ENCODE measurements at regions not wholly inside any gene's neighbourhood (a gene's known extent, or its start where the extent isn't known, plus 50 kb on each side); places are given as distances from the start of the nearest gene placed in this dataset.
A peak's percentile ranks its signal among the peaks of the same experiment; 100 is the strongest.
"Not testable (repeated sequence)": the region's sequence is repeated elsewhere in the genome, so short reads cannot be mapped to it uniquely, and the experiment has no call there.

DNA sequence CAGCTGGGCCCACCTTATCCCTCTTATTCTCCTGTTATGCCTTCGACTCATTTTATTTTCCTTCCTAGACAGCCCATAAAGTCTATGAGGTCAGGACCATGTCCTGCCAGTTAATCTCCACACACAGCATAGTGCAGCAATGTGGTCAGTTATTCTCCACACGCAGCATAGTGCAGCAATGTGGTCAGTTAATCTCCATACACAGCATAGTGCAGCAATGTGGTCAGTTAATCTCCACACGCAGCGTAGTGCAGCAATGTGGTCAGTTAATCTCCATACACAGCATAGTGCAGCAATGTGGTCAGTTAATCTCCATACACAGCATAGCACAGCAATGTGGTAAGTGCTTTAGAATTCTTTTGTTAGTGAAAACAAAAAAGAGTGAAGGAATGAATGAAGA lies 77.8 kb downstream of the TEX36 start:
- no peaks in the 10 kb centered on the region for H3K36me3 Mint-ChIP-seq (ENCODE audit: low read depth)
- ATAC-seq, result no peak
- ChIA-PET CTCF (no interaction called here), POLR2A (no interaction called here)
- H3K4me3 Mint-ChIP-seq, result no peak overlapping the region
- DNase-seq, result no peak
- H3K27ac Mint-ChIP-seq, result no peak overlapping the region
- no peaks in the 10 kb centered on the region for H3K27me3 Mint-ChIP-seq (ENCODE audit: low read depth)
- H3K9me3 Mint-ChIP-seq (ENCODE audit: insufficient read depth), result no peaks in the 10 kb centered on the region
- H3K4me1 Mint-ChIP-seq (ENCODE audit: low read depth), result no peaks in the 10 kb centered on the region

DNA sequence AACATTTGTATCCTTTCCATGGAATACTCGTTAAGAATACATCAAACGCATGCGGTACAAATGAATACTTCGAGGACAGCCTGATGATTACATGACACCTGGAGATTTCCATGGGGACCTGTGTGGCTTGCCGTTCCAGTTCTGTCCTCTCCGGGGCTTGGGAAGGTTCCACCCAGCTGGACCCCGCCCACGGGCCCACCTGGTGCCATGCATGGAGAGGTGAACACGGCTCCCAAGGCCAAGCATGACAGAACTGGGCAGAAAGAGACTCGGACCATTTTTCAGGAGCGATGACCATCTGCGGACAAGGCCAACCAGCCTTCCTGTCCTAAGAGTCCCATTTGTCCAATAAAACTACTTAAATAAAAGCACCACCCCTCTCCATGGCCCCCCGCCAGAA lies 80.1 kb downstream of the TEX36 start:
- Mint-ChIP-seq H3K27me3 (ENCODE audit: low read depth) (no peaks in the 10 kb centered on the region), H3K4me3 (no peak overlapping the region), H3K4me1 (ENCODE audit: low read depth) (peaks cover 6% of the 10 kb centered on the region), H3K9me3 (ENCODE audit: insufficient read depth) (peaks cover 7% of the 10 kb centered on the region), H3K27ac (no peak overlapping the region), H3K36me3 (ENCODE audit: low read depth) (no peaks in the 10 kb centered on the region)
- ATAC-seq, result no peak
- DNase-seq, result no peak
- CTCF ChIA-PET, result no interaction called here
- POLR2A ChIA-PET, result no interaction called here

DNA sequence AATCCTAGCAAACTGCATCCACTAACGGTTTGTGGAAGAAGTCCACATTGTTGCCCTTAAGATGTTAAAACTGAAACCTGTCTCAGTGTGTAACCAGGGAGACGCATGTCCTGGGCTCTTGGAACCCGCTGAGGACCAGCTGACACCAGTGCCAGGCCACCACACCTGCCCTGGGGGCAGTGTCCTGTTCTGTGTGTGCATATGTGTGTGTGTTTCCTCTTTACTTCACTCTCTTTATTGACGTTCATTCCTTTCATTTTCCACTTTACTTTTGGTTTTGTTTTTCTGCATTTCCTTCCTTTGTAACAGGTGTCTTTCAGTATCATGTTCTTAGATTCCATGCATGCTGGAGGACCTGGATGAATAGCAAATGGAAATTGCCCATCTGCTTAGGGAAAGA lies 83.8 kb downstream of the TEX36 start:
- no peaks in the 10 kb centered on the region for H3K27me3 Mint-ChIP-seq (ENCODE audit: low read depth)
- ChIA-PET POLR2A (interaction anchor here (0.6 kb wide), 1 partner anchor 189 kb away, joined by 4 read pairs; no protein-coding TSS in a partner anchor), CTCF (no interaction called here)
- H3K27ac Mint-ChIP-seq, result peak overlapping the region; percentile 70
- peaks cover 23% of the 10 kb centered on the region for H3K9me3 Mint-ChIP-seq (ENCODE audit: insufficient read depth)
- no peaks in the 10 kb centered on the region for H3K36me3 Mint-ChIP-seq (ENCODE audit: low read depth)
- H3K4me3 Mint-ChIP-seq, result no peak overlapping the region
- H3K4me1 Mint-ChIP-seq (ENCODE audit: low read depth), result peaks cover 6% of the 10 kb centered on the region
- no peak for DNase-seq
- no peak for ATAC-seq

DNA sequence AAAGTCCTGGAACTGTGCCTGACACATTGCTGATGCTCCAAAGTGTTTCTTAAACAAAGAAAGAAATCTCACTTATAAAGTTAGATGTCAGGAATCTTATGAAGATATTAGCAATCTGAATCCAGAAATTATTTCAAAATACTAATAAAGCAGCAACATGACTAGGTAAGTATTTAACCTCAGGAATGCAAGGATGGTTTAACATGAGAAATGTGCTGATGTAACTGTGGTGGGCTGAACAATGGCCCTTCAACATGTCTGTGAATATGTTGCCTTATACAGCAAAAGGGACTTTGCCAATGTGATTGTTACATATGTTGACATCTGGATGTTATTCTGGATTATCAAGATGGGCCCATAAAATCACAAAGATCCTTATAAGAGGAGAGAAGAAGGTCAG lies 87.1 kb downstream of the TEX36 start:
- Mint-ChIP-seq H3K4me1 (ENCODE audit: low read depth) (peaks cover 6% of the 10 kb centered on the region), H3K27ac (no peak overlapping the region), H3K27me3 (ENCODE audit: low read depth) (peaks cover 3% of the 10 kb centered on the region), H3K9me3 (ENCODE audit: insufficient read depth) (peaks cover 23% of the 10 kb centered on the region), H3K4me3 (no peak overlapping the region), H3K36me3 (ENCODE audit: low read depth) (no peaks in the 10 kb centered on the region)
- POLR2A ChIA-PET, result no interaction called here
- ATAC-seq, result no peak
- CTCF ChIA-PET, result no interaction called here
- no peak for DNase-seq

DNA sequence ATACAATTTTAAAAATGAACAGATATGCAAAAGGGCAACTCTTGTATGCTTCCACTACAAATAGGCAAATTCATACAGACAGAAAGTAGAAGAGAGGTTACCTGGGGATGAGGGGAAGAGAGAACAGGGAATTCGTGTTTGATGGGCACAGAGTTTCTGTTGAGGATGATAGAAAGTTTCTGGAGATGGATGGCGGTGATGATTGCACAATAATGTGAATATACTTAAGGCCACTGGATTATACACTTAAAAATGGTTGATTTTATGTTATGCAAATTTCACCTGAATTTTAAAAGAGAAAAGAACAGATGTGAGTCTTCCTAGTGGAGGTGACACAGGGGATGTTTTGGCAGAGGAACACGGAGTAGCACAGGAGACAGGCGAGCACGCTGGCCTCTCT lies 89.3 kb downstream of the TEX36 start:
- Mint-ChIP-seq H3K4me3 (no peak overlapping the region), H3K36me3 (ENCODE audit: low read depth) (no peaks in the 10 kb centered on the region), H3K4me1 (ENCODE audit: low read depth) (no peaks in the 10 kb centered on the region), H3K27me3 (ENCODE audit: low read depth) (peaks cover 3% of the 10 kb centered on the region), H3K27ac (no peak overlapping the region), H3K9me3 (ENCODE audit: insufficient read depth) (peaks cover 15% of the 10 kb centered on the region)
- ChIA-PET POLR2A (no interaction called here), CTCF (no interaction called here)
- no peak for DNase-seq
- ATAC-seq, result no peak

DNA sequence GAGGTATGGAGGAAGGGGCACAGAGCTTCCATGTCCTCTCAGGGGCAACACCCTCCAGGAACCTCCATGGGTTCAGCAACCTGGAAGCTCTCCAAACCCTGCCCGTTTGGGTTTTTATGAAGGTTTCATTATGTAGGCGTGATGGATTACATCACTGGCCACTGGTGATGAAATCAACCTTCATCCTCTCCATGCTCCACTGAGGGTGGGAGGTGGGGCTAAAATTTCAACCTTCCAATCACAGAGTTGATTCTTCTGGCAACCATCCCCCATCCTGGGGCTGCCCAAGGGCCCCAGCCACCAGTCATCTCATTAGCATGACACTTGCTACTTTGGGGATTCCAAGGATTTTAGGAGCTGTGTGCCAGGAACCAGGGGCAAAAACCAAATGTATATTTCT lies 90.1 kb downstream of the TEX36 start:
- ATAC-seq, result no peak
- H3K27ac Mint-ChIP-seq, result no peak overlapping the region
- DNase-seq, result no peak
- H3K27me3 Mint-ChIP-seq (ENCODE audit: low read depth), result peaks cover 3% of the 10 kb centered on the region
- POLR2A ChIA-PET, result no interaction called here
- H3K9me3 Mint-ChIP-seq (ENCODE audit: insufficient read depth), result peaks cover 15% of the 10 kb centered on the region
- no peak overlapping the region for H3K4me3 Mint-ChIP-seq
- H3K36me3 Mint-ChIP-seq (ENCODE audit: low read depth), result no peaks in the 10 kb centered on the region
- CTCF ChIA-PET, result no interaction called here
- no peaks in the 10 kb centered on the region for H3K4me1 Mint-ChIP-seq (ENCODE audit: low read depth)

DNA sequence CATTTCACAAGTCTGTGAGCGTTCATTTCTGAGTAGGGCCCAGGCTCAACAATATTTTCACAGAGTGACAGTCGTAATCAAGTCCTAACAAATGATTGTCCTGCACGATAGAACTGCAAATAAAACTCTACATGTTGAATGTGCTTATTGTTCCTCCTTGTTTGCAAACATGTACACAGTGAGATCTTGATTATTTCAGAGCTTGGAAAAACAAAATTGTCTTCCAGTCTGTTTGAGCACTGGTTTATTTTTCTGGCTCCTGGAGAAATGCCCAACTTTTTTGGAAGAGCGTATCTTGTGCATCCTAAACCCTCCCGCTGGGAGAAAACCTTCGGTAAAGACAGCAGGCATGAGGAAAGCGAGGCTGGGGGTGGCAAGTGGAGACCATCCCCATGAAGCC lies 91.1 kb downstream of the TEX36 start:
- H3K27ac Mint-ChIP-seq, result no peak overlapping the region
- H3K9me3 Mint-ChIP-seq (ENCODE audit: insufficient read depth), result peaks cover 15% of the 10 kb centered on the region
- CTCF ChIA-PET, result no interaction called here
- peaks cover 3% of the 10 kb centered on the region for H3K27me3 Mint-ChIP-seq (ENCODE audit: low read depth)
- H3K36me3 Mint-ChIP-seq (ENCODE audit: low read depth), result no peaks in the 10 kb centered on the region
- H3K4me3 Mint-ChIP-seq, result no peak overlapping the region
- no peaks in the 10 kb centered on the region for H3K4me1 Mint-ChIP-seq (ENCODE audit: low read depth)
- POLR2A ChIA-PET, result no interaction called here
- no peak for ATAC-seq
- DNase-seq, result no peak

DNA sequence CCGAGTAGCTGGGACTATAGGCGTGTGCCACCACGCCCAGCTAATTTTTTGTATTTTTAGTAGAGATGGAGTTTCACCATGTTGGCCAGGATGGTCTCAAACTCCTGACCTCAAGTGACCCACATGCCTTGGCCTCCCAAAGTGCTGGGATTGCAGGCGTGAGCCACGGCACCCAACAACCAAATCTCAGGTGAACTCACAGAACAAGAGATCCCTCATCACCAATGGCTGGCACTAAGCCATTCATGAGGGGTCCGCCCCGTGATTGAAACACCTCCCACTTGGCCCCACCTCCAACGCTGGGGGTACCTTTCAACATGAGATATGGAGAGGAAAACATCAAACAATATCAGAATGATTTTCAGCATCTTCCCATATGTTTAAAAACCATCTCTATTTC lies 94.2 kb downstream of the TEX36 start:
- H3K4me1 Mint-ChIP-seq (ENCODE audit: low read depth); H3K27me3 Mint-ChIP-seq (ENCODE audit: low read depth); H3K36me3 Mint-ChIP-seq (ENCODE audit: low read depth); POLR2A ChIA-PET; H3K9me3 Mint-ChIP-seq (ENCODE audit: insufficient read depth); CTCF ChIA-PET; ATAC-seq; H3K4me3 Mint-ChIP-seq; H3K27ac Mint-ChIP-seq; DNase-seq: not testable (repeated sequence)

DNA sequence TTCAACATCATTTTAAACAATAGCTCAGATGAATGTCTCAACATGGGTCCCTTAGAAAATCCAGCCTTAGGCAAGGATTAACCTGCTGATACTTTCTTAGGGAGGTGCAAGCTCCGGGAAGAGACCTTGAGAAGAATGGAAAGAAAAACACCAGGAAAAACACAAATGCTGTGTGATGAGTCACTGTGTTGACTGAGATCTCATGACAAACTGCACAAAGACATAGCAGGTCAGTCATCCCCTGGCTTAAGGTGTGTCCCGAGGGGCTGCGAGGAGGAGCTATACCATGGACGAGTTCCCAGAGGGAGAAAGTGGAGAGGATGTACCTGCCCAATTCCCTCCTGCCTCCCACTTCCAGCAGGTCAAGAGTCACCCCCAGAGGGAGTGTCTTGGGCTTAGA lies 98.0 kb downstream of the TEX36 start:
- POLR2A ChIA-PET, result no interaction called here
- Mint-ChIP-seq H3K9me3 (ENCODE audit: insufficient read depth) (no peaks in the 10 kb centered on the region), H3K4me3 (no peak overlapping the region), H3K27ac (no peak overlapping the region), H3K36me3 (ENCODE audit: low read depth) (no peaks in the 10 kb centered on the region), H3K27me3 (ENCODE audit: low read depth) (no peaks in the 10 kb centered on the region), H3K4me1 (ENCODE audit: low read depth) (no peaks in the 10 kb centered on the region)
- no peak for DNase-seq
- CTCF ChIA-PET, result no interaction called here
- ATAC-seq, result no peak

DNA sequence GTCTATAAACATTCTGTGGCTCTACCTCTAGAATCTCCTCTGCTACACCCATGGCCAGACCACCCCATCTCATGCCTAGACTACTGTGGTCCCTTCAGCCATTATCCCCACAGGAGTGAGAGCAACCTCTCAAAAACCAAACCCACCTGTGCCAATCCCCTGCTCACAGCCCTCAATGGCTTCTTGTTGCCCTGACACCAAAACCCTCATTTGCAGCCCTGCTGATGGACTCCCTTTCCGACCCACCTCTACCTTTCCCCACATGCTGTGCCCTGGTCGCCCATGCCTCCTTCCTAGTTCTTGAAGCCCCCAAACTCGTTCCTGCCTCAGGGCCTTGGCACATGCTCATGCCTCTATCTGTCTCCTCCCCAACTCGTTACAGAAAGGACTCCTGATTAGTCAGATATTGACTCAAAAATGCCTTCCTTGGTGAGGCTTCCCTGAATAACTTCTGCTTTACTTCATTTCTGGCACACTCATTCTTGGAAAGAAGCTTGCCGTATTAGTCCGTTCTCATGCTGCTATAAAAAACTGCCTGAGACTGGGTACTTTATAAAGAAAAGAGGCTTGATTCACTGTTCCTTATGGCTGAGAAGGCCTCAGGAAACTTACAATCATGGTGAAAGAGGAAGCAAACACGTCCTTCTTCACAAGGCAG lies 104.2 kb downstream of the TEX36 start:
- no peak for ATAC-seq
- ChIA-PET CTCF (no interaction called here), POLR2A (no interaction called here)
- Mint-ChIP-seq H3K36me3 (ENCODE audit: low read depth) (no peaks in the 10 kb centered on the region), H3K4me3 (no peak overlapping the region), H3K27ac (no peak overlapping the region), H3K27me3 (ENCODE audit: low read depth) (no peaks in the 10 kb centered on the region), H3K9me3 (ENCODE audit: insufficient read depth) (no peaks in the 10 kb centered on the region), H3K4me1 (ENCODE audit: low read depth) (no peaks in the 10 kb centered on the region)
- DNase-seq, result no peak

DNA sequence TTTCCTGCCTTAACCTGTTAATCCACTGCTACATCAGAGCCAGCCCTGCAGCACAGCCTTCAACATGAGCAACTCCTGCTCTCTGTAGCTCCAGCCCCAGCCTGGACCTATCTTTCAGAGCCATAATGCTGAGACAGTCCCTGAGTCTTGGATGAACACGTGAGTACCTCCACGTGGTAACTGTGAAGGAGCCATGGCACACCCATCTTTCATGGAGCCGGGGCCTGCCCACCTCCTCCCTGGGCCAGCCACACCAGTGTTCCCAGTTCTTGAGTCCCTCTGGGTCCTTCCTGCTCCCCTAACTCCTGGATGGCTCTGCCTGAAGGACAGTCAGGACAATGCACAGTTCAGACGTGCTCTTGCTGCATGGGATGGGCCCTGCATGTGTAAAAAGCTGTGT lies 107.1 kb downstream of the TEX36 start:
- Mint-ChIP-seq H3K36me3 (ENCODE audit: low read depth) (no peaks in the 10 kb centered on the region), H3K4me3 (no peak overlapping the region), H3K27ac (no peak overlapping the region), H3K4me1 (ENCODE audit: low read depth) (no peaks in the 10 kb centered on the region), H3K27me3 (ENCODE audit: low read depth) (peaks cover 3% of the 10 kb centered on the region), H3K9me3 (ENCODE audit: insufficient read depth) (no peaks in the 10 kb centered on the region)
- POLR2A ChIA-PET, result no interaction called here
- ATAC-seq (no peak), DNase-seq (no peak)
- CTCF ChIA-PET, result no interaction called here

DNA sequence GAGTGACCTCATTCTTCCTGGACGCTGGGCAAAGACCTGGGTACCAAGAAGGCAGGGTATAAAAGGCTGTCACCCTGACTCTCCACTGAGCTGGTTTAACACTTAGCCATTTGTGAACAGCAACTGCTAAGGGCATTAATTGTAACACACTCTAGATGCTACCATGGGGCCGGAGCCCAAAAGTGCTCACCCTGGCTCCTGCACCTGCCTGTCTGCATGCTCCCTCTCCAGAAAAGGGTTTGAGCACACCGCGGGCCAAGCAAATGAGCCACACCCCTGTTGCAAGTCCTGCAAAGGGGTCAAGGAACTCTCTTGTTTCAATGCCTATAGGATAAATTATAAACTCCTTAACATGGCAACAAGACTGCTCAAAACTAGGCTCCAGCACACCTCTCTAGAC lies 114.8 kb downstream of the TEX36 start:
- CTCF ChIA-PET, result no interaction called here
- no peaks in the 10 kb centered on the region for H3K4me1 Mint-ChIP-seq (ENCODE audit: low read depth)
- peaks cover 3% of the 10 kb centered on the region for H3K27me3 Mint-ChIP-seq (ENCODE audit: low read depth)
- ATAC-seq, result no peak
- DNase-seq, result no peak
- H3K27ac Mint-ChIP-seq, result no peak overlapping the region
- H3K4me3 Mint-ChIP-seq, result no peak overlapping the region
- no peaks in the 10 kb centered on the region for H3K9me3 Mint-ChIP-seq (ENCODE audit: insufficient read depth)
- POLR2A ChIA-PET, result no interaction called here
- no peaks in the 10 kb centered on the region for H3K36me3 Mint-ChIP-seq (ENCODE audit: low read depth)

DNA sequence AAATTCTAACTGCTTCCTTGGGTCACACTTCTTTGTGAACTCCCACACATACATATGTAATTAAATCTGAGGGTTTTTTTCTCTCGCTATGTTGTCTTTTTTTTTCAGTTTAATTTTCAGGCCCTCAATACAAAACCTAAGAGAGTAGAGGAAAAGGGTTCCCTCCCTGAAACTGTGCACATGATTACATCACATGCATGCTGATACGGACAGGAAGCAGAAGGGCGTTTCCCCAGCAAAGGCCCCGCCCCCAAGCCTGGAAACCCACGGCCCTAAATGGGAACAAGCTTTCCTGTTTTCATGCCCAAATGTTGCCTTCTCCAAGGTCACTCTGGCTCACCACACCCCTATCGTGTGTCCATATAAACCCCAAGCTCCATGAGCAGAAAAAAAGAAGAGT lies 115.4 kb downstream of the TEX36 start:
- no peak overlapping the region for H3K4me3 Mint-ChIP-seq
- no peaks in the 10 kb centered on the region for H3K4me1 Mint-ChIP-seq (ENCODE audit: low read depth)
- H3K27me3 Mint-ChIP-seq (ENCODE audit: low read depth), result peaks cover 3% of the 10 kb centered on the region
- no peaks in the 10 kb centered on the region for H3K36me3 Mint-ChIP-seq (ENCODE audit: low read depth)
- no peaks in the 10 kb centered on the region for H3K9me3 Mint-ChIP-seq (ENCODE audit: insufficient read depth)
- DNase-seq (no peak), ATAC-seq (no peak)
- ChIA-PET POLR2A (no interaction called here), CTCF (no interaction called here)
- H3K27ac Mint-ChIP-seq, result no peak overlapping the region
